ENCODE measurements at regions not wholly inside any gene's neighbourhood (a gene's known extent, or its start where the extent isn't known, plus 50 kb on each side); places are given as distances from the start of the nearest gene placed in this dataset.

DNA sequence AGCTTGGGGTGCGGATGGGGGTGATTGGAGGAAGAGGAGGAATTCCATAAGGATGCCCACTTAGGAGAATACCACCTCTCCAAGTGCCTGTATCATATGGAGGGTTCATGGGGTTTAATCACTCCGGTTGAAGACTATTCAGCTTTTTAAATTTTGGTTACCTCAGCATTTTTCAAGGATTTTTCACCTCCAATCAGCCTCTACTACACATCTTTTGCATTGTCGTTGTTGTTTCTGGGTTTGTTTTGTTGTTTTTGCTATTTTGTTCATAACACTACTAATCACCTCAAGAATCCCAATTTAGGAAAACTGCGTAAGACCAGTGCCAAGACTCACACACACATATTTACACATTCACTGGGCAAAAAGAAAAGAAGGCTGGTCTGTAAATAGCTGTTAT lies 619.5 kb upstream of the CDH5 start:
- Histone ChIP-seq H3K27ac (no peak overlapping the region), H3K27me3 (no peaks in the 10 kb centered on the region), H3K4me1 (no peaks in the 10 kb centered on the region), H3K36me3 (replicated peaks in 1 of 2; ENCODE audit: insufficient read depth in 1 of 2, low read depth in 2 of 2) (no peaks in the 10 kb centered on the region), H3K4me3 (no peak overlapping the region), H3K9me3 (no peaks in the 10 kb centered on the region)
- intact Hi-C loops (cut with DNase I) = no loop called here
- 63 to 75% methylated on average over 4 of the region's 4 CpGs for WGBS, 2 donors
- no peak for DNase-seq
- TF ChIP-seq, protein P1, sequence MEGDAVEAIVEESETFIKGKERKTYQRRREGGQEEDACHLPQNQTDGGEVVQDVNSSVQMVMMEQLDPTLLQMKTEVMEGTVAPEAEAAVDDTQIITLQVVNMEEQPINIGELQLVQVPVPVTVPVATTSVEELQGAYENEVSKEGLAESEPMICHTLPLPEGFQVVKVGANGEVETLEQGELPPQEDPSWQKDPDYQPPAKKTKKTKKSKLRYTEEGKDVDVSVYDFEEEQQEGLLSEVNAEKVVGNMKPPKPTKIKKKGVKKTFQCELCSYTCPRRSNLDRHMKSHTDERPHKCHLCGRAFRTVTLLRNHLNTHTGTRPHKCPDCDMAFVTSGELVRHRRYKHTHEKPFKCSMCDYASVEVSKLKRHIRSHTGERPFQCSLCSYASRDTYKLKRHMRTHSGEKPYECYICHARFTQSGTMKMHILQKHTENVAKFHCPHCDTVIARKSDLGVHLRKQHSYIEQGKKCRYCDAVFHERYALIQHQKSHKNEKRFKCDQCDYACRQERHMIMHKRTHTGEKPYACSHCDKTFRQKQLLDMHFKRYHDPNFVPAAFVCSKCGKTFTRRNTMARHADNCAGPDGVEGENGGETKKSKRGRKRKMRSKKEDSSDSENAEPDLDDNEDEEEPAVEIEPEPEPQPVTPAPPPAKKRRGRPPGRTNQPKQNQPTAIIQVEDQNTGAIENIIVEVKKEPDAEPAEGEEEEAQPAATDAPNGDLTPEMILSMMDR (IDR thresholded peaks at IDR 0.05) = no peak
- TF ChIP-seq POLR2A (IDR thresholded peaks at IDR 0.05) = no peak
- ATAC-seq = no peak

DNA sequence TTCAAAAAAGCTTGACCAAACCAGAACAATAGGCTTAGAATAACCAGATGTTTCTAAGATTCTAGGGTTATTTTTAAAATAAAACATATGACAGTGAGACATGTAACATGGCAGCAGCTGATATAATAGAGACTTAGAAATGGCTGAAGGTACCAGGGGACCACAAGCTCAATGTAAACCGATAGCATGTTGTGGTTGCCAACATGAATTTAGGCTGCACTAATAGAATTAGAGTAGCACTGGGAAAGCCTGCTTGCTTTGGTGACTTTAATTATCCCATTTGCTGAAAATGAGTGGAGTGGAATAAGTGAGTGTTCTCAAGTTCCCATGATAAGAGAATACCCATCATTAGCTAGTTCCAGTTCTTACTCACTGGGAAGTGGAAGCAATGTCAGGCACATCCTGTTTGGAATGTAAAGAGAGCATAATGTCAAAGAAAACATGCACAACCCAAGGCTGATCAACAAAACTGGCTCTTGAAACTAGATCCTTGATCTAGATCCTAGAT lies 621.2 kb upstream of the CDH5 start:
- no peak for DNase-seq
- ATAC-seq = no peak
- TF ChIP-seq, protein P1 (IDR thresholded peaks at IDR 0.05) = no peak
- TF ChIP-seq POLR2A (IDR thresholded peaks at IDR 0.05) = no peak
- no peak overlapping the region for H3K27ac ChIP-seq
- H3K36me3 ChIP-seq (replicated peaks in 1 of 2; ENCODE audit: insufficient read depth in 1 of 2, low read depth in 2 of 2) = no peaks in the 10 kb centered on the region
- H3K4me1 ChIP-seq = no peaks in the 10 kb centered on the region
- WGBS, 2 donors = 77 to 85% methylated on average over 1 of the region's 1 CpG
- no peak overlapping the region for H3K4me3 ChIP-seq
- no peaks in the 10 kb centered on the region for H3K27me3 ChIP-seq
- no peaks in the 10 kb centered on the region for H3K9me3 ChIP-seq
- intact Hi-C loops (cut with DNase I) = no loop called here

DNA sequence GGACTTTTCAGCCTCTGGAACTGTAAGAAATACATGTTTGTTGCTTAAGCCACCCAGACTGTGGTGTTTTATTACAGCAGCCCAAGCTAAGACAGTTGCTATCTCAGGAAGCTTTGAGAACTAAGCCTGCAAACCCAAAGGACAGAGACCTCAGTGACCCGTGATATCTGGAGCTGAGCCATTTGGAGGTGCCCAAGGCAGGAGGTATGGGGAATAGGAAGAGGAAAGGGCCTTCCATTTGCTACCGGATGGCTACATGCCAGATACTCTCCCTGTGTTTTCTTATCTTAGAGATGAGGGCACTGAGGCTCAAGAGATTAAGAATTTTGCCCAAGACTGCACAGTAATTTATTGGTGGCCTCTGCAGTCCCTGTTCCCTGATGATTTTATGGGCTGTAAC lies 622.1 kb upstream of the CDH5 start:
- Histone ChIP-seq H3K27ac (no peak overlapping the region), H3K36me3 (replicated peaks in 1 of 2; ENCODE audit: insufficient read depth in 1 of 2, low read depth in 2 of 2) (no peaks in the 10 kb centered on the region), H3K4me1 (no peaks in the 10 kb centered on the region), H3K9me3 (no peaks in the 10 kb centered on the region), H3K4me3 (no peak overlapping the region), H3K27me3 (no peaks in the 10 kb centered on the region)
- TF ChIP-seq POLR2A (IDR thresholded peaks at IDR 0.05) = no peak
- TF ChIP-seq, protein P1 (IDR thresholded peaks at IDR 0.05) = no peak
- 42 to 44% methylated on average over 2 of the region's 2 CpGs for WGBS, 2 donors
- intact Hi-C loops (cut with DNase I) = no loop called here
- ATAC-seq (no peak), DNase-seq (no peak)

DNA sequence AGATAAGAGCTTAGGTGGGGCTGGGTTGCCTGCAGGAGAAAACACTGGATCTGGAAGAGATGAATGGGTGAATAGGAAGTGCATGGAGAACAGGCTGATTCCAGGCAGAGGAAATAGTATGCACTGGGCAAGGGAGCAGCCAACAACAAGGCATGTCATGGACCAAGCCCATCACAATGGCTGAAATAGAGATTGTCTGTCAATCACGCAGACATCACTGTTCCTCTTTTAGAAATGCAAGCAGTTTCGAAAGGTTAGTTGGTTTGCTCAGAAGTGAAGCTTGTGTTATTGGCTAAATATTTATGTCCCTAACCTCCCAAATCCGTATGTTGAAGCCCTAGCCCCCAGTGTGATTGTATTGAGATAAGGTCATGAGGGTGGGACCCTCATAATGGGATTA lies 621.7 kb upstream of the CDH11 start:
- no peak overlapping the region for H3K27ac ChIP-seq
- H3K4me1 ChIP-seq = no peaks in the 10 kb centered on the region
- TF ChIP-seq POLR2A (IDR thresholded peaks at IDR 0.05) = no peak
- TF ChIP-seq, protein P1 (IDR thresholded peaks at IDR 0.05) = no peak
- DNase-seq = no peak
- no peak for ATAC-seq
- H3K4me3 ChIP-seq = no peak overlapping the region
- 65 to 68% methylated on average over 3 of the region's 3 CpGs for WGBS, 2 donors
- H3K9me3 ChIP-seq = no peaks in the 10 kb centered on the region
- H3K36me3 ChIP-seq (replicated peaks in 1 of 2; ENCODE audit: insufficient read depth in 1 of 2, low read depth in 2 of 2) = no peaks in the 10 kb centered on the region
- intact Hi-C loops (cut with DNase I) = no loop called here
- H3K27me3 ChIP-seq = no peaks in the 10 kb centered on the region

DNA sequence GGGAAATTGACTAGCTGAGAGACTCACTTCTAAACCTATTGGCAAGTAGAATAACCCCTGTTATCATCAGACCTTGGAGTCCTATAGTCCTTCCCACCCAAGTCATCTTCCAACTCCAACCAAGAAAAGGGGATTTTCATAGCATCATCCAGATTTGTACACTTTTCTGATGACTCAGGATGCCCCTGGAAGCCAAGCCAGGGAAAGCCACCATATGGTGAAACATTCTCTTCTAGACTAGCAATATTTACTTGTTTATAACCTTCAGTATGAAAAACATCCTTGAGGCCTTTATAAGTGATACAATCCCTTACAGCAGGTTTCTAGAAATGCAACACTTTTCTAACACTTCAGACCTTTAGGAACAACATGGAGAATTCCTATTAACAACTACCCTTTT lies 618.8 kb upstream of the CDH11 start:
- intact Hi-C loops (cut with DNase I) = no loop called here
- ATAC-seq (no peak), DNase-seq (no peak)
- Histone ChIP-seq H3K27me3 (no peaks in the 10 kb centered on the region), H3K4me3 (no peak overlapping the region), H3K36me3 (replicated peaks in 1 of 2; ENCODE audit: insufficient read depth in 1 of 2, low read depth in 2 of 2) (no peaks in the 10 kb centered on the region), H3K27ac (no peak overlapping the region), H3K4me1 (no peaks in the 10 kb centered on the region), H3K9me3 (no peaks in the 10 kb centered on the region)
- TF ChIP-seq POLR2A (IDR thresholded peaks at IDR 0.05) = no peak
- TF ChIP-seq, protein P1 (IDR thresholded peaks at IDR 0.05) = no peak
